Mucosa of gallbladder (tissue), 1 donor: ENCODE measurements at regions not wholly inside any gene's neighbourhood (a gene's known extent, or its start where the extent isn't known, plus 50 kb on each side); places are given as distances from the start of the nearest gene placed in this dataset.

Experiments used
- DNase-seq: peaks from one replicate; pipeline ENCODE4 v3.0.0-alpha.2; 2020; ENCODE audit warnings: low spot score
- donor health status: DM: no; HTN: no; CAD: no.

GRCh38 chr5:156261275-156261939 lies 65.6 kb upstream of the SGCD start:
- no peak for DNase-seq

DNA sequence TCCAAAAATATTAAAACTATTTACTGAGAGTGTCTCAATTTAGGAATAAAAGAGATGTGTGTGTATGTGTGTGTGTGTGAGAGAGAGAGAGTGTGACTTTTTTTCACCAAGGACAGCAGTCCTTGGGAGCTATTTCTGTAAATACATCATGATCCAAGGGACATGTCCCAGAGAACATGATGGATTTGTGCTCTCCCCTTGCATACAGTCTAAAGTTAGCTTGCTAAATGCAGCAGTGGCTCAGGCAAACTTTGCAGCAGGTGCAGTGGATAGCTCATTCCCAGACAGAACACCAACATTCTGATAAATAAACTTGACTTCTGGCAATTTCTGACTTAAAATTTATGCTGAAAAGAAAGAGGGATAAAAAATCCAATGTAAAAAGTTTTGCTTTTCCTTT lies 55.4 kb upstream of the SGCD start:
- no peak for DNase-seq

GRCh38 chr5:156272139-156272538 lies 54.8 kb upstream of the SGCD start:
- DNase-seq = no peak

- no peak for DNase-seq
Measured at GRCh38 chr5:156273325-156273724, 53.6 kb upstream of the SGCD start.

GRCh38 chr5:156274453-156274852 lies 52.5 kb upstream of the SGCD start:
- DNase-seq = no peak
